NCI-H460 (cell line): ENCODE measurements at regions not wholly inside any gene's neighbourhood (a gene's known extent, or its start where the extent isn't known, plus 50 kb on each side); places are given as distances from the start of the nearest gene placed in this dataset.
"Not testable (repeated sequence)": the region's sequence is repeated elsewhere in the genome, so short reads cannot be mapped to it uniquely, and the experiment has no call there.

Source experiments
- DNase-seq: peaks from one replicate; pipeline ENCODE4 v3.0.0-alpha.2; 2016; ENCODE audit warnings: low read depth; ENCODE audit errors: extremely low read depth

DNA sequence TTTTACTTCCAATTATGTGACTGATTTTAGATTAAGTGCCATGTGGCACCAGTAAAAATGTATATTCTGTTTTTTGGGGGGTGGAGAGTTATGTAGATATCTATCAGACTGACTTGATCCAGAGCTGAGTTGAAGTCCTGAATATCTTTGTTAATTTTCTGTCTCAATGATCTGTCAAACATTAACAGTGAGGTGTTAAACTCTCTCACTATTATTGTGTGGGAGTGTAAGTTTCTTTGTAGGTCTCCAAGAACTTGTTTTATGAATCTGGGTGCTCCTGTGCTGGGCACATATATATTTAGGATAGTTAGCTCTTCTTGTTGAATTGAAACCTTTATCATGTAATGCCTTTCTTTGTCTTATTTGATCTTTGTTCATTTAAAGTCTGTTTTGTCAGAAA lies 276.5 kb upstream of the USP25 start:
- no peak for DNase-seq

DNA sequence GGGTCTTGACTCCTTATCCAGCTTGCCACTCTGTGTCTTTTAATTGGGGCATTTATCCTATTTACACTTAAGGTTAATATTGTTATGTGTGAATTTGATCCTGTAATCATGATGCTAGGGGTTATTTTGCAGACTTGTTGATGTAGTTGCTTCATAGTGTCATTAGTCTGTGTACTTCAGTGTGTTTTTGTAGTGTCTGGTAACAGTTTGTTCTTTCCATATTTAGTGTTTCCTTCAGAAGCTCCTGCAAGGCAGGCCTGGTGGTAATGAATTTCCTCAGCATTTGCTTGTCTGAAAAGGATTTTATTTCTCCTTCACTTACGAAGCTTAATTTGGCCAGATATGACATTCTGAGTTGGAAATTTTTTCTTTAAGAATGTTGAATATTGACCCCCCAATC lies 276.0 kb upstream of the USP25 start:
- not testable (repeated sequence) for DNase-seq

DNA sequence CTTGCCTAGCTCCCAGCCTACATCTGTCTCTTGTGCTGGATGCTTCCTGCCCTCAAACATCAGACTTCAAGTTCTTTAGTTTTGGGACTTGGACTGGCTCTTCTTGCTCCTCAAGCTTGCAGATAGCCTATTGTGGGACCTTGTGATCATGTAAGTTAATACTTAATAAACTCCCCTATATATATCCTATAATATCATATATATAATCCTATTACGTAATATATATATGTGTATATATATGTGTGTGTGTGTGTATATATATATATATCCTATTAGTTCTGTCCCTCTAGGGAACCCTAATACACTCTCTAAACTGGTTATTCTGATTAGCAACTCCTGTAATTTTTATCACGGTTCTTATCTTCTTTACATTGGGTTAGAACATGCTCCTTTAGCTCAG lies 274.9 kb upstream of the USP25 start:
- not testable (repeated sequence) for DNase-seq

DNA sequence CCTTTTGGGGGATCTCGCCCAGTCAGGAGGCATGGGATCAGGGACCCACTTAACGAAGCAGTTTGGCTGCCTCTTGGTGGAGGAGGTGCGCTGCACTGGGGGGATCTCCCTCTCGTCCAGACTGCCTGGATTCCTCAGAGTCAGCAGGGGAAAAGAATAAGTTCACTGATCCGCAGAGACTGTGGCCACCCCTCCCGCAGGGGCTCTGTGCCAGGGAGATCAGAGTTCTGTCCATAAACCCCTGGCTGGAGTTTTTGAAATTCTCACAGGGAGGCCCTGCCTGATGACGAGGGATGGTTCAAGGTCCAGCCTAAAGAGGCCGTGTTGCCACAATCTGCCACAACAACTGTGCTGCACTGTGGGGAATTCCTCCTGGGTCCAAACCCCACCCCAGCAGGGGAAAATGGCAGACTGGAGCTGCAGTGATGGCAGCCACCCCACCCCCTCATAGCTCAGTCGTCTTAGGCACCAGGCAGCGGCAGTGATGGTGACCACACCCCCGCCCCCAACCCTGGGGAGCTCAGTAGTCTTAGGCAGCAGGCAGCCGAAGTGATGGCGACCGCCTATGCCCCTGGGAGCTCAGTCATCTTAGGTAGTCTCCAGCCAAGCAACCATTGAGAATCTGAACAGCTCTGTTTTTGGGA lies 273.8 kb upstream of the USP25 start:
- no peak for DNase-seq

DNA sequence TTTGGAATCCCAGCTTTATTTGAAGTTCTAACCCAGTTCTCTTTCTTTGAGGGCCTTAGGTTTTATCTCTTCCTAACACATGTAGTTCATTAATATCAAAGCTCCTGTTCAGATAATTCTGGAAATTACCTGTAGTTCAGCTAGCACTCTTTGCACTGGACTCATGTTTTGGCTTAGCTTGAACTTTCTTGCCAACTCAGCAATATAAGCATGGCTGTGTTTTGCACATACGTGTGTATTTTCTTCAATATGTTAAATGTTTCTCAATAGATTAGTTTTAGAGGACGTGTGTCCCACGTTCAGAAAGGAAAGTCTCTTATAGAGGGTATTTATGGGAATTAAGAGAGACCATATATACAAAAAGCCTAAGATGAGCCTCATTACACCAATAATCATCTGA lies 271.8 kb upstream of the USP25 start:
- no peak for DNase-seq

DNA sequence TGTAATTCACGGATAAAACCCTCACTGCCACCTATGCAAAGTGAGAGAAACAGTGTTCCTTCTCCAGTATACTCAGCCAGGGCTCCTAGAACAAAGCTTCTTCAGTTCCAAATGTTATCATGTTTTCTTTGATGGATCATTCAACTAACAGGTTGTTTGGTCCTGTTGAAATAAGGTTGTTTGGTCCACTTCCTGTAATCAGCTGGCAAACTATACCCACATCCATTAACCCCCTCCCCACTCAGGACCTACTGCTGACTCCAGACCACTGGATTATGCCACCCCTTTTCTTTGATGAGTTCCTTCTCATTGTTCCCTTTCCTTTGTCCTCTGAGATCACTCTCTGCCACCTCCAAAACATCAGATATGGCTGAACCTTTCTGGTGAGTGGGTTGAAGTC lies 267.7 kb upstream of the USP25 start:
- DNase-seq = no peak

DNA sequence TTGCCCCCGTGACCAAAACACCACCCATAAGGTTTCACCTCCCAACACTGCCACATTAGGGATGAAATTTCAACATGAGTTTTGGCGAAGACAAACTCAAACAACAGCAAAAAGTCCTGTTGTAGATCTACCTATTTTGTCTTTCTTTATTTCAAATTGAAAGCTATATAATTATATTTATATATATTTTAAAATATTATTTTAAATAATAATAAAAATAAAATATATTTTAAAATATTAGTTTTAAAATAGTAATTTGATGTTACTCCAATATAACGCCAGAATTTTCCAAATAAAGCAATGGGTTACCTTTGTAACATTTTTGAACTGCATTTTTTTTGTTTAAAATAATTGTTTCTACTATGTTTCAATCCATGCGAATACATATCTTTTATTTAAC lies 263.5 kb upstream of the USP25 start:
- no peak for DNase-seq

DNA sequence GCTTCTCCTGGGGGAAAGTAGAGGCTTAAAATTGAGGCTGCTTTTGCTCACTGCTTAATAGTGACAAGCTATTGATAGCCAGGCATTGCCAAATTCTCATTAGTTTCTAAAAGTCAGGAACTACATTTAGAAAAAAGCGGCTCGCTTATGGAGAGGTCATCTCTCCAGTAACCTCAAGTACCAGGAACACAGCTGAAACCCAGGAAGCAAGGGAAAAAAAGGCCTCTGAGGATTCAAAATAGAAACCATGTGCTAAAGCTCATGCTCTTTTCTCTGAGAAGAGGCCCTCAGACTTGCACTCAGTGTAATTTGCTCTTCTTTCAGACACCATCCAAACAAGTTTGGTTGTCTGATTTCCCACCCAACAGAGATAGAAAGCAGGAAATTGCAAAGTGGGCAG lies 261.4 kb upstream of the USP25 start:
- no peak for DNase-seq

DNA sequence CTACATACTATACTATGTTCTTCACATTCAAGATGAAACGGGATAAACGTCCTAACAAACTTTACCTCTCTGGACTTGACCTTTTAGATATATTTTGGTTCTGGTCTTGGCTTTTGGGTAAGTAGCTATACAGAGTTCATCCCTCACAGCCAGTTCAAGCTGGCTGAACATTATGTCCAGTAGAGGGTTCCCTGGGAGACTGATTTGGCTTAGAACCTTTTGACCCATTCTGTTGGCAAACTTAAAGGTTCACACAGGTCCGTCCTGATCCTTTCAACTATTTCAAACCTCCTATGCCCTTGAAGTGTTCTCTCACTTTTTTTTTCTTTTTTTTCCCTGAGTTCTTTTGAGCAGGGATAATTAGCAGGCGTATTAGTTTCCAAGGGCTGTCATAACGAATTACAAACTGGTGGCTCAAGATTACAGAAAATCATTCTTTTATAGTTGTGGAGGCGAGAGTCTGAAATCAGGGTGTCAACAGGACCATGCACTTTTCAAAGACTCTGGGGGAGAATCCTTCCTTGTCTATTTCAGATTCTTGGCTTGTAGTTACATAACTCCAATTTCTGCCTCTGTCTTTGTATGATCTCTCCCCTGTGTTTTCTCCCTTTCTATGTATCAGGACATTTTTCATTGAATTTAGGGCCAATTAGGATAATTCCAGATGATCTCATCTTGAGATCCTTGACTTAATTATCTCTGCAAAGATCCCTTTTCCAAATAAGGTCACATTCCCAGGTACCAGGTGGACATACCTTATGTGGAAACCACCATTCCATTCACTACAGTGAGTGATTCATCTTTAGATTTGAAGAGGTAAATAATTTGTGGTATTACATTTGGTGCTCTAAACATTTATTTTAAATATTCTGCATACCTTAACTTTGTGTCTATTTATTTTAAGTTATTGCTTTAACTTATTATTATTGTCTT lies 257.4 kb upstream of the USP25 start:
- no peak for DNase-seq

DNA sequence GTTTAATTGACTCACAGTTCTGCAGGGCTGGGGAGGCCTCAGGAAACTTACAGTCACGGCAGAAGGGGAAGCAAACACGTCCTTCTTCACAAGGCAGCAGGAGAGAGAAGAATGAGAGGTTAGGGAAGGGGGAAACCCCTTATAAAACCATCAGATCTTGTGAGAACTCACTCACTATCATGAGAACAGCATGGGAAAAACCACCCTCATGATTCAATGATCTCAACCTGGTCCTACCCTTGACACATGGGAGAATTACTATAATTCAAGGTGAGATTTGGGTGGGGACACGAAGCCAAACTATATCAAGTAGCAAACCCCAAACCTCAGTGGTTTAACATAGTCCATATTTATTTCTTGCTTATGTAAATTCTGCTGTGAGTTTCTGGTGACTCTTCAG lies 252.0 kb upstream of the USP25 start:
- not testable (repeated sequence) for DNase-seq

DNA sequence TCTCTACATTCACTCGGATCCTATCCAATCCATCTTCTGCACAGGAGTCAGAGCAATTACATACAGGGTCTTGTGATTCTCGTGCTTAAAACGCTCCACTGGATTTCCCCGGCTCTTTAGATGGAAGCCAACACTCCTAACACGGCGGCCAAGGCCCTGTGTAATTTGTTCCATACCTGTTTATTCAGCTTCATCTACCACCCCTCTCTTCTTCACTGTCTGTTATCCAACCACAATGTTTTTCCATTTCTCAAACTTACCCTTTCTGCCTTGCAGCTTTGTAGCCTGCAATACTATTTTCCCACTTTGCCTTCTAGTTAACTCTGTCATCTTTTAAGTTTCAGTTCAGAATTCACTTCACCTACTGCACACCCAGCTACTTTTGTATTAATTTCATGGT lies 249.6 kb upstream of the USP25 start:
- DNase-seq = no peak

DNA sequence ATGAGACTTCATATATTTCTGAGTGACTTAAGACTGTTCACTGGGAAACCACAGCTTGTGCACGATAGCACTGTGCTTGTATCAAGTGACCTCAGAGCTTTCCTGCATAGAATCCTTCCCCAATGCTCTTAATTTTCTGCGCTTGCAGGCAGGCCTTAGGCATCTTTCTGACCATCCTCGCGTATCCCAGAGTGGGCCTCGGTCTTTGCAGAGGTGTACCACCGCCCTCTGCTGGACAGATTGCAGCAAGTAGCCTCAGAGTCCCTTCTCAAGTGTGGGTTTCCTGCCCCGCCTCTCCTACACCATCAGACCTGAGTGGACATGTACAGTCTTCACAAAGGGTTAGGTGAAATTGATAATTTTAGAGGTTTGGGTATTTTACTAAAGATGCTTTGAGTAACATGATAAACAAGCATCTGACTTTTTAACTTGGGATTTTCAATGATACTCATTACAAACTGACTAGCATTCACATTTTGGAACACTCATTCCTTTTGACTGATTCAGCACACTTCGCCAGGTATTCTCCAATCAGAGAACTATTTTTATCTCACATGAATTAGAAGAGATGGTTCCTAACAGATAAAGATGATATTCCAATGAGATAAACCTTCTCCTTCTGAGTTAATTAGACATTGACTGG lies 246.5 kb upstream of the USP25 start:
- peak; percentile 80 for DNase-seq

DNA sequence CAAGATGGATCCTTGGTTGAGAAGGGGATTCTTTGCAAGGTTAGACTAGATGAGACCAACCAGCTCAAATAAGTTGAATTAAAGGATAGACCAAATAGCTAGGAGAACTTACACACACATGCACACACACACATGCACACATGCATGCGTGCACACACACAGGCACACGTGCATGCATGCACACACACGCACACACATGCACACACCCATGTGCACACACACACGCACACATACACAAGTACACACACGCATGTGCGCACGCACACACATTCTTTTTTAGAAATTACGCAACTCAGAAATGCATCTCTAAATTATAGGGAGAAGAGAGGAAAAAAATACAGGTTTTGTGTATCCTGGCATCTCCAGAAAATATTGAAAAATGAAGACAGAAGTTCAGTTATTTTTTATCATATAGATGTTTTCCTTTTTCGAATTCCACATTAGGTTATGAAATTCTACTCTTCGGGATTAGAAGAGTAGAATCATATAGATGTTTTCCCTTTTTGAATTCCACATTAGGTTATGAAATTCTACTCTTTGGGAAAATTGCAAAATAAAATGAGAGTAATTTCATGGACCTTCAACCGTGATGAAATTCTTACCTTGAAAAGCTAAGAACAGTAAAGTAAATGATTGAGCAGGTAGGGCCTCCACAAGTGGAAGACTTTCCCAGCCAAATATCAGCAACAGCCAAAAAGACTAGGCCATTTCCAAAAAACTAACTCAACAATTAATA lies 243.2 kb upstream of the USP25 start:
- DNase-seq = no peak

DNA sequence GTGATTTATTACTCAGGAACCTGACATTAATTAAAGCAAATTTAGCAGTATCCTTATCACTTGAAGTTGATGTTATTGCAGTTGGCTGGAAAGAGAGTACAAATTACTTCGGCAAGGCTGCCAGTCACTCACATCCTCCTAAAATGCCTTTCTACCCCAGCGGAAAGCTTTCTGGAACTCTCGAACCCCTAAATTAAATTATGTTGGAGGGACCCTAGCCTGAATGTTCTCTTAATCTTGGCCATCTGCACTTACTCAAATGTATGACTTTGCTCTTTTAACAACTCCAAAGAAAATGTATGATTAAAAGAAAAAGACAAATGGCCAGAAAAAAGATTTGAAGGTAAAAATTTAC lies 242.6 kb upstream of the USP25 start:
- no peak for DNase-seq

DNA sequence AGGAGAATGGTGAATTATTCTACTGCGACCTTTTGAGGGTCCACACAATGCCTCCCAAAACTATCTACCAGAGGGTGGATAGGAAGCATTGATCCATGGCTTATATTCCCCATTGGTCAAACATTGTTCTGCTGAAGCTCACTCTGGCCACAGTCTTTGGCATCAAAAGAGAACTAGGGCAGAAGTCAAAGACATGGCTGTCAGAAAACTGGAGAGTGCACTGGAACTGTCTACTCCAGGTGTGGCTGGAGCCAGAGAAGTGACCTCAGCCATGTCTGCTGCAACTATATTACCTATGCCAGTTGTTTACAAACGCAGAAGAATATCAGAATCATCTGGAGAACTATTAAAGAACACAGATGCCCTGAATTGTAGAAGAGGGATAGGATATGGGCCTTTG lies 238.7 kb upstream of the USP25 start:
- DNase-seq = no peak

DNA sequence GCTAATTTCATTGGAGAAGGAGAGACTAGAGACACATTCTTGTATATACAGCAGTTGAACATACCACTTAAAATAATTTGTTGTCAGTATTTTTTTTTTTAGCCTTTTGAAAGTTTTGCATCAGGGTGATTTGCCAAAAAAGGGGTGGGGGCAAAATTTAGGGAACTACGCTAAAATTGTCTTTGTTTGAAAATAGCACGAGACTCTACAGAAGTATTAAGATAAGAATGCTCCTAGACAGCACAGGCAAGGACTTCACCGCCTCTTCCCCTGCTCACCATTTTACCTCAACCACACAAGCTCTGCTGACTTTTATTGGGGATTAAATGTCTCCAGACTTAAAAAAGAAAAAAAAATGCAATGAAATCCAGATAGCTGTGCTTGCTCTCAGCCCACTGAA lies 236.1 kb upstream of the USP25 start:
- no peak for DNase-seq

DNA sequence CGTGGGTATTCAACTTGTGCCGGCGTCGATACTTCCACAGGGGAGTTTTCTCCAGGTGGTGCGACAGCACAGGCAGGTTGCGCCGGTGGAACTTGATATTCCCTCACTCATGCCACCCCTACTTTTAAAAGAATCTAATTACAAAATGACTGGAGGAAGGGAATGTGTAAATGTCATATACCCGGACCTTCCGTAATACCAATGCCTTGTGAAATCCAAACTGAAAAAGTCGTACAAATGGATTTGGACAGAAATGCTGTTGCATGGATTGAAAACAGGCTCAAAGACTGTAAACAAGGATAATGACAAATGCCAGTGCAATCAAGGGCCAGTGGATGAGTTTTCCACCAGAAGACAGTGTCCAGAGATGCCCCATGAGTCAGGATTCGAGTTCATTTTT lies 235.3 kb upstream of the USP25 start:
- DNase-seq = no peak

DNA sequence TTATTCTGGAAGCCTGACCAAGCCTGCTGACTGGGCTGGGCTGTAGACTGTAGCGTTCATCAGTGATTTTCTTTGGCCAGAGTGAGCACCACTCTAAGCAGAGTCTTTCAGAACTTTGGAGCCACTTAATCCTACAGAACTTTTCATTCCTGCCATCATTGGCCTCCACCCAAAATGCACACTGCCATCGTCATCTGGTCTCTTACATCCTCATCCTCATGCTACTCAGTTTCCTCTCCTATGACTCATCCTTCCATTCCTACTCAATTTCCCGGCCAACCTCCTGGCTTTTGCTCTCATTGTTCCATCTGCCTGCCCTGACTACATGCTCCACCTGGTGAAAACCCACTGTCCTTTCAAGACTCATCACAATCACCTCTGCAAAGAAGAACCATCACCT lies 233.8 kb upstream of the USP25 start:
- no peak for DNase-seq

DNA sequence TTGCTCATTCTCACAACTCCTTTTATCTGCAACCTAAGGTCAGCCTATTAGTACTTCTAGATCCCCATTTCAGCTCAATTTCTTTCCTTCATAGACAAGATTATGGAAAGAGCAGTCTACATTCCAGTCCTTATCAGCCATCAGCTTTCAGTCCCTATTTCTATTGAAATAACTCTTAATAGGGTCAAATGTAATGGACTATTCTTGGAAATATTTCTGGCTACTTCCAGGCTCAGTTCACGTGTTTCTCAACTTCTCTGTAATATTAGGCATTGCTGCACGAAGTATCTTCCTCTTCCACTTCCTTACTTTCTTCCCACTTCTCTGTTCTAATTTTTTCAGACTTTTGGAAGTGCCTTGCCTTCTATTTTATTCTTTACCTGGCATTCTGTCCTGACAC lies 232.9 kb upstream of the USP25 start:
- DNase-seq = no peak

DNA sequence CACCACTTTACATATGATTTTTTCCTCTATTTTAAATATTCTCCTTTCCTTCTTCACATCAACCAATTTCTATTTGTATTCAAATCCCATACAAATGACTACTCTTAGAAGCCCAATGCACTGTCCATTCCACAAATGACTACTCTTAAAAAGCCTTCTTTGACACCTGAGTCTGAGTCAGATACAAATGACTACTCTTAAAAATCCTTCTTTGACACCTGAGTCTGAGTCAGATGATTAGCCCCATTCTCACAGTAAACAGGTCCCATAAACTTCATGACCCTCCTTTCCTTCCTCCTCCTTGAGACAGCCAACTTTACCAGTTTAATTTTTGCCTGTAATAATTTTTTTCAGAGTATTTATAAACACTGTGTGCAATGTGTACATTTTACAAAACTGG lies 231.3 kb upstream of the USP25 start:
- DNase-seq = no peak

DNA sequence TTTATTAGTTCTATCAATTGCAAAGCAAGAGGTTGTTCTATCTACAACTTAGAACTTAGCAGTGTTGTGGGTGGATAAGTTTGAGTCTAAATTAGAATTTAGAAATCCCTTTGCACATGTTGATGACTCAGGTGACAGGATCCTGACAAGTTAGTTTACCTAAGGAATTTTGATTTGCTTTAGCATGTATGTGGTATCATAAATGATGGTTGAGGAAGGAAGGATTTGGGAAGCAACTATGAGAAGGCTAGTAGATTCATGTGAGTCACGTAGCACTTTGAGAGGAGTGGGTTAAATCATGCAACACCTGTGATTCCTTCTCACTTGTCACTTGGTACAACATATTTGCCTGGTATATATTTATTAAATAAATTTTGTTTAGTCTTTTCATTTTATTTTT lies 223.7 kb upstream of the USP25 start:
- no peak for DNase-seq
